ENCODE measurements at regions not wholly inside any gene's neighbourhood (a gene's known extent, or its start where the extent isn't known, plus 50 kb on each side); places are given as distances from the start of the nearest gene placed in this dataset.
A peak's percentile ranks its signal among the peaks of the same experiment; 100 is the strongest.

- no peak overlapping the region for H3K4me3 ChIP-seq (ENCODE audit: control insufficient read depth, low read depth, low read length)
- TF ChIP-seq CTCF (conservative IDR thresholded peaks at IDR 0.05; ENCODE audit: control insufficient read depth, insufficient read depth, low read depth, low read length): no peak
- DNase-seq (ENCODE audit: low read depth): no peak
Measured at GRCh38 chr6:84508334-84508733, 256.1 kb downstream of the TBX18 start.

GRCh38 chr6:84504025-84504424 lies 260.4 kb downstream of the TBX18 start:
- TF ChIP-seq CTCF (conservative IDR thresholded peaks at IDR 0.05; ENCODE audit: control insufficient read depth, insufficient read depth, low read depth, low read length): no peak
- H3K4me3 ChIP-seq (ENCODE audit: control insufficient read depth, low read depth, low read length): no peak overlapping the region
- DNase-seq (ENCODE audit: low read depth): no peak

- TF ChIP-seq CTCF (conservative IDR thresholded peaks at IDR 0.05; ENCODE audit: control insufficient read depth, insufficient read depth, low read depth, low read length): no peak
- no peak for DNase-seq (ENCODE audit: low read depth)
- H3K4me3 ChIP-seq (ENCODE audit: control insufficient read depth, low read depth, low read length): no peak overlapping the region
Measured at GRCh38 chr6:84501315-84501714, 263.1 kb downstream of the TBX18 start.

GRCh38 chr6:84500726-84501125 lies 263.7 kb downstream of the TBX18 start:
- no peak for DNase-seq (ENCODE audit: low read depth)
- no peak overlapping the region for H3K4me3 ChIP-seq (ENCODE audit: control insufficient read depth, low read depth, low read length)
- TF ChIP-seq CTCF (conservative IDR thresholded peaks at IDR 0.05; ENCODE audit: control insufficient read depth, insufficient read depth, low read depth, low read length): no peak

- TF ChIP-seq CTCF (conservative IDR thresholded peaks at IDR 0.05; ENCODE audit: control insufficient read depth, insufficient read depth, low read depth, low read length): no peak
- H3K4me3 ChIP-seq (ENCODE audit: control insufficient read depth, low read depth, low read length): no peak overlapping the region
- DNase-seq (ENCODE audit: low read depth): no peak
Measured at GRCh38 chr6:84498905-84499304, 265.5 kb downstream of the TBX18 start.

- H3K4me3 ChIP-seq (ENCODE audit: control insufficient read depth, low read depth, low read length): no peak overlapping the region
- TF ChIP-seq CTCF (conservative IDR thresholded peaks at IDR 0.05; ENCODE audit: control insufficient read depth, insufficient read depth, low read depth, low read length): no peak
- peak; percentile 39 for DNase-seq (ENCODE audit: low read depth)
Measured at GRCh38 chr6:84492241-84493165, 265.1 kb upstream of the CEP162 start.

Data from fibroblast of mammary gland (primary cell).